ENCODE measurements at regions not wholly inside any gene's neighbourhood (a gene's known extent, or its start where the extent isn't known, plus 50 kb on each side); places are given as distances from the start of the nearest gene placed in this dataset.
"Not testable (repeated sequence)": the region's sequence is repeated elsewhere in the genome, so short reads cannot be mapped to it uniquely, and the experiment has no call there.

- no peak for DNase-seq
Observed at GRCh38 chr6:144544266-144544830, 259.2 kb downstream of the UTRN start.

GRCh38 chr6:144546807-144547206, 261.7 kb downstream of the UTRN start:
- DNase-seq = no peak

GRCh38 chr6:144547409-144547808, 262.3 kb downstream of the UTRN start:
- no peak for DNase-seq

GRCh38 chr6:144548536-144548935, 263.4 kb downstream of the UTRN start:
- no peak for DNase-seq

GRCh38 chr6:144549837-144550747, 265.0 kb downstream of the UTRN start:
- no peak for DNase-seq

GRCh38 chr6:144551339-144551738, 266.2 kb downstream of the UTRN start:
- DNase-seq = no peak

GRCh38 chr6:144555066-144555465, 269.9 kb downstream of the UTRN start:
- no peak for DNase-seq

- DNase-seq = no peak
Observed at GRCh38 chr6:144559865-144560593, 274.9 kb downstream of the UTRN start.

- no peak for DNase-seq
Observed at GRCh38 chr6:144561455-144562043, 276.4 kb downstream of the UTRN start.

GRCh38 chr6:144564202-144564601, 279.1 kb downstream of the UTRN start:
- no peak for DNase-seq

GRCh38 chr6:144566868-144567615, 281.9 kb downstream of the UTRN start:
- no peak for DNase-seq

GRCh38 chr6:144568241-144568640, 283.1 kb downstream of the UTRN start:
- DNase-seq = no peak

- DNase-seq = not testable (repeated sequence)
Observed at GRCh38 chr6:144572541-144572940, 287.4 kb downstream of the UTRN start.

GRCh38 chr6:144574796-144575195, 289.7 kb downstream of the UTRN start:
- no peak for DNase-seq

- no peak for DNase-seq
Observed at GRCh38 chr6:144575327-144575726, 290.2 kb downstream of the UTRN start.

GRCh38 chr6:144576871-144577270, 291.7 kb downstream of the UTRN start:
- no peak for DNase-seq

- no peak for DNase-seq
Observed at GRCh38 chr6:144578385-144579350, 293.5 kb downstream of the UTRN start.

GRCh38 chr6:144580039-144580438, 294.9 kb downstream of the UTRN start:
- DNase-seq = no peak

GRCh38 chr6:144580771-144581170, 295.6 kb downstream of the UTRN start:
- DNase-seq = no peak

GRCh38 chr6:144581812-144582537, 296.8 kb downstream of the UTRN start:
- no peak for DNase-seq
